LHCN-M2 (cell line): ENCODE measurements at regions not wholly inside any gene's neighbourhood (a gene's known extent, or its start where the extent isn't known, plus 50 kb on each side); places are given as distances from the start of the nearest gene placed in this dataset.

Experiments used
- DNase-seq: peaks from one replicate; pipeline ENCODE4 v3.0.0-alpha.2; 2012; ENCODE audit warnings: low read depth

DNA sequence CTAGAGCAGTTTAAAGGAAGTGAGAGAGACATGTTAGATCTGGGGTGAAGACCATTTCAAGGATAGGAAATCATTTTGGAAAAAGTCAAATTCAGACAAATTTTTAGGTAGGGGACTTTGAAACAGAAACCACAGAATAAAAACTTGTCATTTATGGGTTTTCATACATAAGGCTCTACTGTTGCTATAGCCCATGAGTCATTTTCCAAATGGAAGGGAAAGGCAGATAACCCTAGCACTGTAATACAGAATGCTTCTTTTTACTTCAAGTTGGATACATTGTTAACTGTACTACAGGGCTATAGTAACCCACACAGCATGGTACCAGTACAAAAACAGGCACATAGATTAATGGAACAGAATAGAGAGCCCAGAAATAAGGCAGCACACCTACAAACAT lies 455.4 kb downstream of the EBF1 start:
- DNase-seq: no peak

DNA sequence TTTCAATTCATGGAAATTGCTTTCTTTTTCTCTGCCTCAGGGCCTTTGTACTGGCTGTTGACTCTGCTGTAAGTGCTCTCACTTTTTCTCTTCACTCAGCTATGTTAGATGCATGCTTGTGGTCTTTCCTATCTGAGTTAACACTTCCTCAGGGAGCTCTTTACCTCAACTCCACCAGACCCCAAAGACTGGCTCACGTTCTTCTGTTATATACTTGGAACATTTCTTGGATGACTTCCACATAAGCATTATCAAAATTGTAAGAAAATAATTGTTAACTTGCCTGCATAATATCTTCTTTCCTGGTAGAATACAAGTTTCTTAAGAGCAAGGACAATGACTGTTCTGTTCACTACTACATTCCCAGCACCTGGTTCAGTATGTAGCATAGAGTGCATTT lies 455.9 kb downstream of the EBF1 start:
- no peak for DNase-seq

DNA sequence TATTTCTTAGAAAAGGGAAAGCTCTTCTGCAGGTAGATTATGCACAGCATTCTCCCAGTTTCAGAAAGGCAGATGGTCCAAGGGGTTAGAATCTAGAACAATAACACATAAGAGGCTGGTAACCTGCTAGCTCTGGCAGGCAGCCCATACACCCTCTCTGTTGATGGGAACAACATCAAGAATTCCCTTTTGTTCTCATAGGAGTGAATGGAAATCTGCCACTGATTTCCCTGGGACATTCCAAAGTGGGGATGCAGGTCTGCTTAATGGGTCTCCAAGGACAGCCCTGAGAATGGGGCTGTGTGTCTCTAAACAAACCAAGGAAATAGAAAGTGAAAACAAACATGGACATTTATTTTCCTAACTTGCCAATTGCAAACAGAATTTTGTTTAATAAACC lies 456.8 kb downstream of the EBF1 start:
- no peak for DNase-seq

DNA sequence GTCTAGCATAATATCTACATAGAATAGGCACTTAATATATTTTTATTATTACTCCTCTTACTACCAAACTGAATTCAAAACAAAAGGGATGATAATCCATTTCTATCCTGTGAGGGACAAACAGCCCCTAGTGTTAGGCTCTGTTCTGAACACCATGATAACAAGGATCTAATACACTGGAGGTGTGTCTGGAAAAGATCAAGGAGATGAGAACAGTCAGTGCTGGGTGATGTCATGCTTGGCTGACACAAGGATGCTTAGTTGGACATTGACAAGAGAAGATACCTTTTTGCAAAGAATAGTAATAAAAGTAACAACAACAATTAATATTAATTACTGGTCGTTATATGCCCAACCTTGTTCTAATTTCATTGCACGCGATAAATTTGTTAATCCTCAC lies 458.7 kb downstream of the EBF1 start:
- DNase-seq: no peak

DNA sequence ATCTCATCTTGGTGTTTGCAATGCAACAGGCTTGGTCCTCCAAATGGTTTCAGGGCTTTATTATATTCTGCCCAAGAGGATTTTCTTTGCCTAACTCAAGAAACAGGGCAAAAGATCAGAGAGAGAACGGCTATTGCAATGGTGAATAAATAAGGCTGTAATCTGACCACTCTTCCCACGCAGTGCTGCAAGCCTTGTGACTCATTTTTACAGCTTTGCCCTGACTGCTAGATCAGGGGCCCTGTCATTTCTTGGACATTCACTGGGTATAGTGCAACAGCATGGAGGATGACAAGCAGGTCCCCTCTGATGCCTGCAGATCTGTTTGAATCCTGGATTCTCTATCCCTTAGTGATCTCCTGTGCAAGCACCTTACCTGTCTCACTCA lies 459.1 kb downstream of the EBF1 start:
- DNase-seq: peak; percentile 18

DNA sequence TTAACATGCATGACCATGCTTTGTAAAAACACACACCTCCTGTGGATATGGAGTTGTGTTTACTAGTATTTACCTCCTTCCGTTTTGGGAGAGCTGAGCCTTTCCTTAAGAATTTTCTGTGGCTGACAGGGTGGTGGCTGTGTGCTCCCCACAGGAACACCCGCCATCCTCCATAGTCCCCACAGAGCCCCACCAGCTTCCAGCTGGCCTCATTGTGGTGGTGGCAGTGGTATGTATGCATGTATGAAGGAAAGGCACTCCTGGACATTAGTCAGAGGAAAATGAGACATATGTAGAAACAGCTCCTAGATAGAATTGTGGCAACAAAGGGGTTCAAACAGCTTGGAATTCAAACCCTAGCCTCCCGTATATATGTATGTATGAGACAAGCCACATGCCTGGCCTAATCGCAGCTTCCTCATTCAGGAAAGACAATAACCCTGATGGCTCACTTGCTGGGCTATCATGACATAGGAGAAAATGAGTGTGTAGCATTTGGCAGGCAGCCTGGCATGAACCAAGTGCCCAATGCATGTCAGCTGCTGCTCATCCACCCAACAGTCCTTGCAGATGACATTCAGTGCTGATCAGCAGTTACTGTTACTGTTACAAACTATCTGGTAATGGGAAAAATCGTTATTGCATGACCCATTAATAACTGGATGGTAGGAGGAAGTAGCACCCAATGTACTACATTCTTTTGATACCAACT lies 459.7 kb downstream of the EBF1 start:
- DNase-seq: peak; percentile 13

DNA sequence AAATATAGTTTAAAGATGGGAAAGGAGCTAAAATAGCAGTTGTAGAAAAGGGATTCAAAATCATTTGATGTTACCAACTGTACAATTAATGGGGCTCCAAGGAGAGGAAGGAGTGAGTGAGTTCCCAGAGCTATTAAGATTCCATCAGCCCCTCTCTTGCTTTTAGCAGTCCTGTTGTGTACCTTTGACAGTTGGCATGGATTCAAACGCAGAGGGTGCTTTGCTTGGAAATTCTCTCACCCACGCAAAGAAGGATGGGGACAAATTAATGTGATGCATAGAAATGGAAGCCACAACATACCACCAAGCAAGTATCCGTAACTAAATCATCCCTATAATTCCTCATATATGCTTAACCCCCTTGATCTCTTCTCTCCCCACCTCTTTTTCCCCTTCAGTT lies 461.3 kb downstream of the EBF1 start:
- DNase-seq: no peak

DNA sequence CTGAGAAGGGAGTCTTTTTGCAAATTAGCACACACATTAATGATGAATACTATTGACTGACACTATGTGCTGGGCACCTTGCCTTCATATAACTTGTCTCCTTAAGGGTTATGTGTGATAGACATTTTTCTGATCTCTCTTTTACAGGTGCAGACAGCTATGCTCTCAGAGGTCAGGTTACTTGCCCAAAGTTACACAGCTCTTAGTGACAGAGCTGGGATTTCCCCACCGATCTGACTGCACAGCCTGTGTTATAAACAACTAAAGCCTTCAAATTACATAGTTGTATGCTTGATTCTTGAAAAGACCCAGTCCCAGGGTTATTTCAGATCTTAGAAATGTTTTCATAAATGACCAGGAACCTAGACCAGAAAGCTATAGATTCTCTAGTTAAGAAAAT lies 462.7 kb downstream of the EBF1 start:
- no peak for DNase-seq

DNA sequence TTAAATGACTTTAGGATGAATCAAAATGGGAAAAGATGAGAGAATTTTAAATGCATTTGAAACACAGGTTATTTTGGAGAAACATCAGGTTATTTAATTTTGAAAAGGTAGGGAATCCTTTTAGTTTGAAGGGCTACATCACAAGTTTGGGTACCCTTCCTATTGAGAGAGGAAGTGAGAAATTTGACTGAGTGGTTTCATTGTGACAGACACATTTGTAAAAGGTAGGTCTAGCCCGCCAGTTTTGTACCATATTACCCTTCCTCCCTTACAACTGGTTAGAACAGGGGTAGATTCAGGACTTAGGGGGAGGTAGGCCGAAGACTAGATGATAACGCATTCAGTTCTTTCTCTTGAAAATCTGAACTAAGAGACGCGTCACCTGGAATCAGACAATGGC lies 464.2 kb downstream of the EBF1 start:
- DNase-seq: no peak

DNA sequence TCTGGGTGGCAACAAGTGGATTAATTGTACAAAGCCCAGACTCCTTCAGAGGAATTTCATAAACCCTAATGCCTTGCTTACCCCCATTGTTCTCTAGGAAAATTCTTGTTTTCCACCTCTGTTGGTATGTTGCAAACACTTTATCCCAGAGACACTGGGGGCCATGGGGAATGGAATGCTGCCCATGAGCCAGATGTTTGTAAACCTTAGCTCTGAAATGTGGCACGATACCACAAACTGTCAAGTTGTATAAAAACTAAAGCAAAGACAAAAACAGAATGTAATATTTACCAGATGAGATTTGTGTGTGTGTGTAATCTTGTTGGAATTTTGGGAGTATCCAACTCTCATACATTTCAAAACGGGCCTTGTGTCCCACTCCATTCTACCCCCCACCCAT lies 465.0 kb downstream of the EBF1 start:
- no peak for DNase-seq

DNA sequence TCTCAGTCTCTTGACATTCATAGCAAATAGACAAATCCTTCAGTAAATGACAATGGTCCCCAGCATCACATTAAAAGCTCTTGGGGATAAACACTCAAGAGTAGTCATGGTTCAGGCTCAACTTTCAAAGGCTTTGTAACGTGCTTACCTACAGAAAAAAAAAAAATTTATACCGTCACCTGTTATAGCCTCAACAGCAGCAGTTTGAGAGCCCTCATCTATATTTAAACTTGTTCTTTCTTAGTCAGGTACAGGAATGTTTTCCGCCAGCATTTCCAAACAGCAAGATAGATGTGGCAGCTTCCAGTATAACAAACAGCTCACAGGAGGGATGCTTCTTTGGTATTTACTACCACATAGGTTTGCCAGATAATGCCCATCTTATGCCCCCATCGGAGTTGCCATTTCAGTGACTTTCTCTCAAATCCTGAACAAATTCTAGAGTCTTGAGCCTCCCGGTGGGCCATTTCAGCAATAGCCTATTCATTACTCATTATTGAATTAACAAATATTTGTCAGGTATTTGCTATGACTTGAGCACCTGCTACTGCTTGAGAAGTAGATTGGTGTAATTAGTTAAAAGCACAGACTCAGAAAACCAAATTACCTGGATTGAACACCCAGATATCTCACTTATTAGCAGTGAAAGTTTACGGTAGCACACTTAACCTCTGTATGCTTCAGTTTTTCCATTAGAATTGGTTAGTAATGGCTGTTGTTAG lies 470.0 kb downstream of the EBF1 start:
- DNase-seq: no peak

DNA sequence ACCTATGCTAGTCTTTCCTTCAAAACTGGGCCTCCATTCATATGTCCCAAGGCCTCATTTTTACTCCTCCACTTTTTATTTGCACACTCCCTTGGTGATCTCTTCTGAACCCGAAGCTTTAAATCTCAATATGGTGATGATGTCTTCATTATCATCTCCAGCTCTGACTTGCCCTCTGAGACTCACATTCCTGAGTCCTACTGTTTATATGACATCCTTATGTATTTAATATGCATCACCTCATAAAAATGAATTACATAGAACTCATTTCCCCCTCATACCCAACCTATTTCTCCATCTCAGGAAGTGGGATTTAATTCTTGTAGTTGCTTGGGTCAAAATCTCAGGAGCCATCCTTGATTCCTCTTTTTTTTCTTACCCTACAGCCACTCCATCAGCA lies 473.0 kb downstream of the EBF1 start:
- no peak for DNase-seq

DNA sequence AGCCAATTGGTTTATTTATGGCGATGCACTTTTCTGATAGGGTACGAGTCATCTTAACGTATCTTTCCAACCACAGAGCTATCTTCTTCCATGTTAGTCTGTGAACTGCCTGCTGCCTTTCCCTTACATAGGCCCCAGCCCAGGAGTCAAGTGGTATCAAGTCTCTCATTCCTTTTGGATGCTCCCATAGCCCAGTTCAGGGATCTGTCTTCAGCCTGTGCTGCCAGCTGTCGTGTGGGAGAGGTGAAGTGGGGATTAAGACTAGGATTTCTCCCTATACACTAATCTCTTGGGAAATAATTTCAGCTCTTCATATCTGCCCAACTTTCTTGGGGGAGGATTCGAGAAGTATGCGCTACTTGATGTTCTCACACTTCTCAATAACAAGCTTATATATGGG lies 475.7 kb downstream of the EBF1 start:
- DNase-seq: no peak

DNA sequence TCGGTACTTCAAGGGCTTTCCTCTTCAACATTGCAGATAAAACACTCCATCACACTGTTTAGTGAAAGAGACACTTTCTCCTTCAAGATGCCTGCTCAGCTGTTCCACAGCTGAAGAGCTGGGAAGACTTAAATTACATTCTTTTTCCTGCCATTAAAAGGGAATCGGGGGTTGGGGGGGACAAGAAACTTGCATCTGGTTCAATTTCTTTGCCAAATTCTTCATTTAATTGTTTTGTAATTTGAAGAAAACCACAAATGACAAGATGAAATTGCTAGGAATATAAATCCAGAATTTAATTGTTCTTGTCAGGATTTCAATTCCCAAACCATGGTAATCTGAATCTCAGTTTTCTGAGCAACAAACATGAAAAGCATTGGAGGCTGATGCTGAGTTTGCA lies 478.3 kb downstream of the EBF1 start:
- no peak for DNase-seq

DNA sequence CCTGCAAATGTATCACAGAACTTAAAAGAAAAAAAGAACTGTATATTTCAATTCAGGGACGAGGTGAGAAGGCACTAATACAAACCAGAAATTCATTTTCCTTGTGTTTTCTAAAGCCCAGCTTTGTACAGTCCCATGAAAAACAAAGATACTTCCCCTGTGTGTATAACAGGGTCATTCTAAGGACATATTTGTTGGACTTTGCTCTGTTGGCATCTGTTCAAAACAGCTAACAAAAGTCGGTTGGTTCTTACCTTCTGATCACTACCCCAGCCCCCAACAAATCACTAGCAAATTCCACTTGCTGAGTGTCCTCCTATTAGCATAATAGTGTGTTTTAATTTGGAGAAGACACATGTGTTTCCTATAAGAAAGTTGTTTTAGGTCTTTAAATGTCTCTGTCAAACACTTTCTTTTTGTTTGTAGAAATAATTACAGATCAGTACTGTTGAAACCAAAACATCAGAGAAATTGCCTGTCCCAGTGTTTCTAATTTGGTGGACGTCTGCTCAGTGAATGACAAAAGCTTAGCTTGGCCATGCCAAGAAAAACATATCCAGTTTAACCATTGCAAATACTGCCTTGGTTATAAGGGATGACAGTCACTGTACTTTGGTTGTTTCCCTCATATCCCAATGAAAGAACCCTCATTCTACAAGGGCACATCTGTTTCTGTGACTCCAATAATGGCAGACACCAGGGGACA lies 480.5 kb downstream of the EBF1 start:
- DNase-seq: no peak

DNA sequence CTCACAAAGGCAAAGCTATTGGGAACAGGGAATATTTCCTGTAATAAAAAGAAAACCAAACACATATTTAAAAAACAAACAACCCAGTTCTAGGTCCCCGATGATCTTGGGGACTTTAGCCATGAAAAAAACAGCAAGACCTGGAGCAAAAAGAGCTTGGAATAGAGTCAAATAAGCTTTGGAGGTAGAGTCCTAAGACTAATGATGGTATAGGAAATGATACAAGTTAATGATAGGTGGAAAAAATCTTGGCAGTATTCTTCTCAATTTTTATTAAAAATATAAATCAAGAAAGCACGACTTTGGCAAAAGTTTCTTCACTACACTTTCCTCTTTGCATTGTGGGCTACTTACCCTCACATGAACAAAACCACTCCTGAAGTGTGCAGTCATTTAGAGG lies 481.5 kb downstream of the EBF1 start:
- DNase-seq: no peak

DNA sequence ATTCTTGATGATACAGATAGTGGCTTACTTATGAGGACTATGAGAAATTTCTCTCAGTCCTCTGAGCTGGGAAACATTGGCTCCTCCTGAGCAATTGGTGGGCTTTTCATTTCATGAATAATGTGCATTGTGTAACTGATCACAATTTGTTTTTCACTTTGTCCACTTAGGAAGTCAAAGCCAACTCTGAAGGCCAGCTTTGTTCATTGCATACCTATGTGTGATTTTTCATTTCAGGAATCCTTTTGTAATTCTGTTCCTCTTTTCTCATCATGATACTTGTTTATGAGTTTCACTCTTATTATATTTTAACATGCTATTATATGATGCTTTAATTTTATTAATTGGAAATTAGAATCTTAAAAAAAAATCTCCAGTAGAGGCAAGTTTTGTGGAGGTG lies 483.0 kb downstream of the EBF1 start:
- DNase-seq: no peak

DNA sequence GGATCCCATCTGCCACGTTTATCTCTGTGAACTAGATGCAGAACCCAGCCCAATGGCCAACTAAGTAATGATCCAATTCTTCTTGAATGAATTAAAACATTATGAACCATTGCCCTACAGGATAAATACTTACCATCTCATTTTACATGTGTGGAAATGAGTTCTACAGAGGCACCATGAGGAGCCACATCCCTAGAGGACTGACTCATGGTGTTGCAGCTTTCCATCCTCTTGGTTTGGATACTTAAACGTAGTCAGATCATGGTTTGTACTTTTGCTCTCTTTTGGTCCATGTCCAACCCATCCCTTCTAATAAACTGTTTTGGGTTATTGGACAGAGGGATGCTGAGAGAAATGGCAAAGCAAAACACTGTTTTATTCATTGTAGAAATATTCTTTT lies 484.8 kb downstream of the EBF1 start:
- DNase-seq: peak; percentile 17

DNA sequence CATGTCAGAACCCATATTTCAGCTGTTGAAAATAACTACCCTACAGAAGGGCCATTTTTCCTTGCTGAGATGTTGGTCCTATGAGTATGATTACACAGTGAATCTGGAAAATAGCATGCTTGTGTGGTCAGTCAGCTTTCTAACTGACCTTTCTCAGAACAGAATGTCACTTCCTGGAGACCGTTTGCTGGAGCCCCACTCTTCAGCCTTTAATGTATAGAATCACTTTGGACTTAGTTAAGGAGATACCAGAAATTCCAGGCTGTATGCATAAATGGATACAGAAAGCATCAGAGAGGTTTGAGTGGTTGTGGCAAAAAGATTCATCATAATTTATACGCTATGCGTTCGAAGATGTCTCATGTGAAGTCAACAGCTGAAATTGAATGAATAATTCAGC lies 488.1 kb downstream of the EBF1 start:
- DNase-seq: no peak

DNA sequence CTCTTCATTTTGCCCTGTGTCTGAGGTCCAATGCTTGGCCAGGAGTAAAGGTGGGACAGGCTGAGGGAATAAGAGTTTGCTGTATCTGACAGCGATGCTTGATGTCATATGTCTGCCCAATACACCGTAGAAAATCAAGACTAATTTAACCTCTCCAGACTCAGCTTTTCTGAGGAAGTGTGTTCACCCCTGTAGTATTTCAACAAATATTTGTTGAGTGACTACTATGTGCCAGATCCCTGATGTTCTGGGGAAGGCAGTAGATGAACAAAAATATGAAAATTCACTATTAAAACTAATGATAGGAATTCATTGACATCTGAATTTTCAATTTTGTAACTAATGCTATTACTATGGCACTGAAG lies 489.7 kb downstream of the EBF1 start:
- DNase-seq: no peak

DNA sequence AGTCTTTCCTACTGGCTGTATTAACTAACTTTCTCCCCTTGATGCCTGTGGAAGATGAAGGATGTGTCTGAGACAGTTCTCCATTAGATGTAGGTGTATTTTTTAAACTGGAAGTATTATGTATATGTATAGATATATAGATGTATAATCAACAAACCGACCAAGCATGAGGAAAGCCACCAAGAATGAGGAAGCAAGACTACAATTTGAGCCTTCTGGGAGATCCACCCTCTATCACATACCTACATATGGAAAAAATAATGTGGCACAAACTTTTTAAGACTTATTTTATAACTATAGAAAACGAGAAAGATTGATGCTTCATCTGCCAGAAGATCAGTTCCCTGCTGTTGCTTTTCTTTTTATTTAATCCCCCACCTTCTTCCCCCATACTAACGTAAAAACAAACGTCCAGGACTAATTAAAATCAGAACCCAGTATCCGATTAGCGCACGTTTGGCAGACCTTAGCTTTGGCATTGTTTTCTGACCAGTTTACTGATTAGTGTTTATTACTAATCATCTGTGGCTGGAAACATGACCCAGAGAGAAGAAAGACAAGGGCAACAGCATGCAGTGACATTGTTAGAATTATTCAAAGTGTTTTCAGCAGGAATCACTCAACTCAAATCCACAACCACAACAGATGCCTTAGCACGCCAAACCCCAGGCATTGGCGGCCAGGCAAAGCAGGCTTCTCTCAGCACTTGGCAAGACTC lies 490.2 kb downstream of the EBF1 start:
- DNase-seq: peak; percentile 48

DNA sequence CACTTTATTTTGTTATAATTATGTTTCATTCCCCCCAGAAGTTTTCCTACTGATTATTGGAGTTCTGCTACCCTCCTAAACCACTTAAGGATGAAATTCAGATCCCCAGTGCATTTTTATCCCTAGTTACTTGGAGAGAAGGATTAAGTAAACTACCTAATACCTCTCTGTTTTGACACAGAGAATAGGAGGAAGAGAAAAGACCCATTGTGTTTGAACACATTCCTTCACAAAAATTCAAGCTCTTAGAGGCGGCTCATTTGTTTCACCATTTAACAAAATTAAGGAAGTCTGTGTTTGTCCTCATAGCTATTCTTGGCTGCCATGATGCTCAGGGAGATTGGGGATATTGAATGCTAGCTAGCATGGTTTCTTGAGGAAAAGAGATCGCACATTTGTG lies 492.6 kb downstream of the EBF1 start:
- DNase-seq: no peak
